ENCODE measurements at regions not wholly inside any gene's neighbourhood (a gene's known extent, or its start where the extent isn't known, plus 50 kb on each side); places are given as distances from the start of the nearest gene placed in this dataset.

DNA sequence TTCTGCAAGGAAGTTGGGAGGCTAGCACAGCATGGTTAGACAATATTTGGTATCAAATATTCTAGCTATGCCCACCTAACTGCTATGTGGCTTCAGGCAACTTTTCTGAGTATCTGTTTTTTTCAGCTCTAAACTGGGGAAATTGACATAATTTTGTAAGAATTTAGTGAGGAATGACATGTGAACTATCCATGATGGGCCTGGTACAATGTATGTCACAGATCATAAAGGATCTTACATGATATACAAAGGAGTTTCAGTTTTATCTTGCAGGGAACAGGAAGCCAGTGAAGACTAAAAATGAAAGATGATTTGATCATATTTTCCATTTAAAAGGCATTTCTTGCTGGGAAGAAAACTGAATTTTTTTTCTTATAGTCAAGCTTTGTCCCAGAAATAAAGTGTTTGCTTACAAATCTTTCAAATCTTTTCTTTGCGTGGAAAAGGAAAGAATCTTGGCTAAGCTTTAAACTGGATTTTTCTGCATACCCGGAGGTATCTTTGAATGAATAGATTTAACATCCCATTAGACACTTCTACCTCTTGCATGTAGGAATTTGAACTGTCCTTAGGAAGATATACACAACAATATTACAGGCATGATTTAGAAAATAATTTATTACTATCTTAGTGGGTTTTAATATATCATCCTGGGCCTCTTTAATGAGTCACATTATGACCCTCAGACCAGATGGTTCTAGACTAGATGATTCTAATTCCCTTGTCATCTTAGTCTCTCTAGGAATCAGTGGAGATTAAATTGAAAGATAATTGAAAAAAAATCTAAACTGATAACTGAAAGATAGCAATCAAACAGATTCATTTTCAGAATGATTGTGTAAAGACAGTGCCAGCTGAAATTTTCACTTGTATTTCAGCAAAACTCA is 436.0 kb upstream of the THBS1 start (continued):
- TF ChIP-seq, protein P1, sequence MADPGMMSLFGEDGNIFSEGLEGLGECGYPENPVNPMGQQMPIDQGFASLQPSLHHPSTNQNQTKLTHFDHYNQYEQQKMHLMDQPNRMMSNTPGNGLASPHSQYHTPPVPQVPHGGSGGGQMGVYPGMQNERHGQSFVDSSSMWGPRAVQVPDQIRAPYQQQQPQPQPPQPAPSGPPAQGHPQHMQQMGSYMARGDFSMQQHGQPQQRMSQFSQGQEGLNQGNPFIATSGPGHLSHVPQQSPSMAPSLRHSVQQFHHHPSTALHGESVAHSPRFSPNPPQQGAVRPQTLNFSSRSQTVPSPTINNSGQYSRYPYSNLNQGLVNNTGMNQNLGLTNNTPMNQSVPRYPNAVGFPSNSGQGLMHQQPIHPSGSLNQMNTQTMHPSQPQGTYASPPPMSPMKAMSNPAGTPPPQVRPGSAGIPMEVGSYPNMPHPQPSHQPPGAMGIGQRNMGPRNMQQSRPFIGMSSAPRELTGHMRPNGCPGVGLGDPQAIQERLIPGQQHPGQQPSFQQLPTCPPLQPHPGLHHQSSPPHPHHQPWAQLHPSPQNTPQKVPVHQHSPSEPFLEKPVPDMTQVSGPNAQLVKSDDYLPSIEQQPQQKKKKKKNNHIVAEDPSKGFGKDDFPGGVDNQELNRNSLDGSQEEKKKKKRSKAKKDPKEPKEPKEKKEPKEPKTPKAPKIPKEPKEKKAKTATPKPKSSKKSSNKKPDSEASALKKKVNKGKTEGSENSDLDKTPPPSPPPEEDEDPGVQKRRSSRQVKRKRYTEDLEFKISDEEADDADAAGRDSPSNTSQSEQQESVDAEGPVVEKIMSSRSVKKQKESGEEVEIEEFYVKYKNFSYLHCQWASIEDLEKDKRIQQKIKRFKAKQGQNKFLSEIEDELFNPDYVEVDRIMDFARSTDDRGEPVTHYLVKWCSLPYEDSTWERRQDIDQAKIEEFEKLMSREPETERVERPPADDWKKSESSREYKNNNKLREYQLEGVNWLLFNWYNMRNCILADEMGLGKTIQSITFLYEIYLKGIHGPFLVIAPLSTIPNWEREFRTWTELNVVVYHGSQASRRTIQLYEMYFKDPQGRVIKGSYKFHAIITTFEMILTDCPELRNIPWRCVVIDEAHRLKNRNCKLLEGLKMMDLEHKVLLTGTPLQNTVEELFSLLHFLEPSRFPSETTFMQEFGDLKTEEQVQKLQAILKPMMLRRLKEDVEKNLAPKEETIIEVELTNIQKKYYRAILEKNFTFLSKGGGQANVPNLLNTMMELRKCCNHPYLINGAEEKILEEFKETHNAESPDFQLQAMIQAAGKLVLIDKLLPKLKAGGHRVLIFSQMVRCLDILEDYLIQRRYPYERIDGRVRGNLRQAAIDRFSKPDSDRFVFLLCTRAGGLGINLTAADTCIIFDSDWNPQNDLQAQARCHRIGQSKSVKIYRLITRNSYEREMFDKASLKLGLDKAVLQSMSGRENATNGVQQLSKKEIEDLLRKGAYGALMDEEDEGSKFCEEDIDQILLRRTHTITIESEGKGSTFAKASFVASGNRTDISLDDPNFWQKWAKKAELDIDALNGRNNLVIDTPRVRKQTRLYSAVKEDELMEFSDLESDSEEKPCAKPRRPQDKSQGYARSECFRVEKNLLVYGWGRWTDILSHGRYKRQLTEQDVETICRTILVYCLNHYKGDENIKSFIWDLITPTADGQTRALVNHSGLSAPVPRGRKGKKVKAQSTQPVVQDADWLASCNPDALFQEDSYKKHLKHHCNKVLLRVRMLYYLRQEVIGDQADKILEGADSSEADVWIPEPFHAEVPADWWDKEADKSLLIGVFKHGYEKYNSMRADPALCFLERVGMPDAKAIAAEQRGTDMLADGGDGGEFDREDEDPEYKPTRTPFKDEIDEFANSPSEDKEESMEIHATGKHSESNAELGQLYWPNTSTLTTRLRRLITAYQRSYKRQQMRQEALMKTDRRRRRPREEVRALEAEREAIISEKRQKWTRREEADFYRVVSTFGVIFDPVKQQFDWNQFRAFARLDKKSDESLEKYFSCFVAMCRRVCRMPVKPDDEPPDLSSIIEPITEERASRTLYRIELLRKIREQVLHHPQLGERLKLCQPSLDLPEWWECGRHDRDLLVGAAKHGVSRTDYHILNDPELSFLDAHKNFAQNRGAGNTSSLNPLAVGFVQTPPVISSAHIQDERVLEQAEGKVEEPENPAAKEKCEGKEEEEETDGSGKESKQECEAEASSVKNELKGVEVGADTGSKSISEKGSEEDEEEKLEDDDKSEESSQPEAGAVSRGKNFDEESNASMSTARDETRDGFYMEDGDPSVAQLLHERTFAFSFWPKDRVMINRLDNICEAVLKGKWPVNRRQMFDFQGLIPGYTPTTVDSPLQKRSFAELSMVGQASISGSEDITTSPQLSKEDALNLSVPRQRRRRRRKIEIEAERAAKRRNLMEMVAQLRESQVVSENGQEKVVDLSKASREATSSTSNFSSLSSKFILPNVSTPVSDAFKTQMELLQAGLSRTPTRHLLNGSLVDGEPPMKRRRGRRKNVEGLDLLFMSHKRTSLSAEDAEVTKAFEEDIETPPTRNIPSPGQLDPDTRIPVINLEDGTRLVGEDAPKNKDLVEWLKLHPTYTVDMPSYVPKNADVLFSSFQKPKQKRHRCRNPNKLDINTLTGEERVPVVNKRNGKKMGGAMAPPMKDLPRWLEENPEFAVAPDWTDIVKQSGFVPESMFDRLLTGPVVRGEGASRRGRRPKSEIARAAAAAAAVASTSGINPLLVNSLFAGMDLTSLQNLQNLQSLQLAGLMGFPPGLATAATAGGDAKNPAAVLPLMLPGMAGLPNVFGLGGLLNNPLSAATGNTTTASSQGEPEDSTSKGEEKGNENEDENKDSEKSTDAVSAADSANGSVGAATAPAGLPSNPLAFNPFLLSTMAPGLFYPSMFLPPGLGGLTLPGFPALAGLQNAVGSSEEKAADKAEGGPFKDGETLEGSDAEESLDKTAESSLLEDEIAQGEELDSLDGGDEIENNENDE (IDR thresholded peaks at IDR 0.05; ENCODE audit: insufficient replicate concordance, low read length): no peak
- TF ChIP-seq RFX5 (IDR thresholded peaks at IDR 0.05; ENCODE audit: borderline replicate concordance, low read depth, low read length) (no peak), SUZ12 (IDR thresholded peaks at IDR 0.05; ENCODE audit: low read length) (no peak), TAF7 (optimal IDR thresholded peaks at IDR 0.05; ENCODE audit: borderline replicate concordance, low read depth, low read length) (no peak), BRCA1 (IDR thresholded peaks at IDR 0.05; ENCODE audit: low read depth, low read length) (no peak), SP2 (IDR thresholded peaks at IDR 0.05; ENCODE audit: low read length) (no peak), CBX8 (IDR thresholded peaks at IDR 0.05; ENCODE audit: borderline replicate concordance, low read depth, low read length) (no peak), SRF (IDR thresholded peaks at IDR 0.05; ENCODE audit: low read depth, low read length) (no peak), PHF8 (conservative IDR thresholded peaks at IDR 0.05; ENCODE audit: low read depth, low read length) (no peak), POU5F1 (IDR thresholded peaks at IDR 0.05; ENCODE audit: low read depth, low read length) (no peak), YY1 (IDR thresholded peaks at IDR 0.05; ENCODE audit: low read depth, low read length) (no peak)
